ENCODE measurements at regions not wholly inside any gene's neighbourhood (a gene's known extent, or its start where the extent isn't known, plus 50 kb on each side); places are given as distances from the start of the nearest gene placed in this dataset.

- TF ChIP-seq EZH2 (IDR thresholded peaks at IDR 0.05) (no peak), POLR2AphosphoS5 (IDR thresholded peaks at IDR 0.05; ENCODE audit: borderline replicate concordance, low read depth, low read length) (no peak), FOXP2 (optimal IDR thresholded peaks at IDR 0.05; ENCODE audit: control extremely low read depth, extremely low read length, insufficient read depth) (no peak)
These were observed 535.3 kb downstream of the PRDM9 start for GRCh38 chr5:24042688-24043087.

Data from SK-N-MC (cell line).